C4-2B (cell line): ENCODE measurements at regions not wholly inside any gene's neighbourhood (a gene's known extent, or its start where the extent isn't known, plus 50 kb on each side); places are given as distances from the start of the nearest gene placed in this dataset.

ENCODE experiments used
- H3K27ac ChIP-seq: fragments of 450-650 bp; 2 replicates; pipeline ENCODE4 v1.5.1; 2017
- CTCF ChIP-seq: fragments of 450-650 bp; conservative IDR thresholded peaks from 2 replicates; pipeline ENCODE4 v1.5.1; 2017; ENCODE audit warnings: mild to moderate bottlenecking
- ZFX ChIP-seq: fragments of 450-650 bp; IDR thresholded peaks from 2 replicates; pipeline ENCODE4 v1.6.1; 2017

DNA sequence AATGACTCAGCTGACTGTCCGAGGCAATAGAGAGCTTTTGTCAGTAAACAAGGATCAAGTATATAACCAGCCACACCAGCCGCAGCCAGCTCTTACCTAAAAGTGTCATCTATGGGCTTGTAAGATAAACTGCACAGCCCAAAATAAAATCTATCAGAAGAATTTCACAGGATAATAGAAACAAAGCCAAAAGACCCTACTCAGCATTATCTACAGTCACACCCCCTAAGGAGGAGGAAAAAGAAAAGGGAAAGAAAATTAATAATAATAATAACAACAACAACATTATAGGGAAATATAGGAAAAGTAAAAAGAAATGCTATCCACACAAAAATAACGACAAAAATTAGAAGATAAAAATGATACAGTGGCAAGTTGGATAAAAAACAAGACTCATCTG lies 1883.8 kb downstream of the OLFM4 start:
- TF ChIP-seq ZFX (no peak), CTCF (no peak)
- H3K27ac ChIP-seq = no peak overlapping the region

DNA sequence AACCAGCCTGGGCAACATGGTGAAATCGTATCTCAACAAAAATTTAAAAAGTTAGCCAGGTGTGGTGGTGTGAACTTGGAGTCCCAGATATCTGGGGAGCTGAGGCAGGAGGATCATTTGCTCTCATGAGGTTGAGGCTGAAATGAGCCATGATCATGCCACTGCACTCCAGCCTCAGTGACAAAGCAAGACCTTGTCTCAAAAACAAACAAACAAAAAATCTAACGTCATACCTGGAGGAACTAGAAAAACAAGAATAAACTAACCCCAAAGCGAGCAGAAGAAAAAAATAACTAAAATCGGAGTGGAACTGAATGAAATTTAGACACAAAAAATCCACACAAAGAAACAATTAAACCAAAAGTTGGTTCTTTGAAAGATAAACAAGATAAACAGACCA lies 1885.1 kb downstream of the OLFM4 start:
- no peak overlapping the region for H3K27ac ChIP-seq
- TF ChIP-seq CTCF (no peak), ZFX (no peak)

DNA sequence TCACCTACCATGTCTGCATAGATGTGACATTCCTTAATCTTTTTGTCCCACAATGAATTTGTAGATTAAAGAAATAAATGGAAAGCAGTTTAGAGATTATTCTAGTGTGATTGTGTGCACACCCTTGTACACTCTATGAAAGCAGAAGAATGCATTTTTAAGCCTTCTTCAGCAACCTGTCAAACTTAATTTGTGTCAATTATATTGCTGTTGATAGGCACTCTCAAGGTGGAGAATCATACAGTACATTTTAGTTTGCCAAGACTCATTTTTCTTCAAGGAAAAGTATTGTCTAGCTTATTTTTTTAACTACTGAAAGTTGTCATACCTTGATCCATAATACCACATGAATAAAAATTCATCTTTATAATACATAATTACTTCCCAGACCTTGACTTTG lies 1898.9 kb downstream of the OLFM4 start:
- TF ChIP-seq ZFX = no peak
- TF ChIP-seq CTCF = no peak
- H3K27ac ChIP-seq = no peak overlapping the region

DNA sequence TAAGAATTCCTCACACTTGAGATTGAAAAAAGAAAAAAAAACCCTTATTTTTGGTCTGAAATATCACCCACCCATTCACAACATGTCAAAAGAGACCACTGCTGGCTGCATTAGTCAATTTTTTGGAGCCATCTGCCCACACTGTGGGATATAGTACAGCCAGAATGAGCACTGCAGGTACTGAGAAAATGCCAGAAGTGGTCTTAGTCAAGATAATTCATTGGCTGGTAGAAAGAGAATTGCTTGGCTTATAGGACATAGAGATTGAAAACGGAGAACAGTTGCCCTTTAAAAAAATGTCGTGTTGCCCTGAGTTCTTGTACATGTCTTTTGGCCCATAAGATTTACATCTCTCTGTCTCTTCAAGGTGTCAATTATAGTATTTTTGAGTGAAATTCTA lies 1899.5 kb downstream of the OLFM4 start:
- TF ChIP-seq CTCF (no peak), ZFX (no peak)
- H3K27ac ChIP-seq = no peak overlapping the region

- no peak overlapping the region for H3K27ac ChIP-seq
- TF ChIP-seq ZFX (no peak), CTCF (no peak)
Measured at GRCh38 chr13:54934121-54934520, 1905.5 kb downstream of the OLFM4 start.

GRCh38 chr13:54945973-54946372 lies 1917.4 kb downstream of the OLFM4 start:
- H3K27ac ChIP-seq = no peak overlapping the region
- TF ChIP-seq ZFX = no peak
- no peak for TF ChIP-seq CTCF

DNA sequence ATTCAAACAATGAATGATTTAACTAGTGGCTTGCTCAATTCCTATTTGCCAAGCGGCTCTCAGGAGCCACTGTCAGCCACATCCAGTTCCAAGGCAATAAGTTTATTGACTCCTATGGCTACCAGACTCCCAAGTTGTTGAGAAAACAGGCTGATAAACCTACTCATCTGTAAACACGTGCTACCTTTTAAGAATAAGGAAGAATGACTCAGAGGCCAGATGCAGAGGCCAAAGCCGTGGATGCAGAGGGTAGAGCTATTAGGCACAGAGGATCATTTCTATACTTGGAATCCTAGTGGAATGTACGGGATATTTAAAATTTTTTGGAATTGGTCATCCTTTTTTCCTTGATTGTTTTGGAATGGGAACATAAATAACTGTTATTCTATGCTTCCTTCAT lies 1921.1 kb downstream of the OLFM4 start:
- no peak overlapping the region for H3K27ac ChIP-seq
- no peak for TF ChIP-seq CTCF
- no peak for TF ChIP-seq ZFX
